ENCODE measurements at regions not wholly inside any gene's neighbourhood (a gene's known extent, or its start where the extent isn't known, plus 50 kb on each side); places are given as distances from the start of the nearest gene placed in this dataset.
"Not testable (repeated sequence)": the region's sequence is repeated elsewhere in the genome, so short reads cannot be mapped to it uniquely, and the experiment has no call there.

GRCh38 chr4:171478181-171478580 lies 335.0 kb upstream of the GALNTL6 start:
- Histone ChIP-seq H3K27me3 (ENCODE audit: insufficient read depth) (no peaks in the 10 kb centered on the region), H3K4me3 (no peak overlapping the region), H3K36me3 (ENCODE audit: insufficient read depth) (no peaks in the 10 kb centered on the region), H3K27ac (ENCODE audit: low read depth) (no peak overlapping the region), H3K79me2 (replicated peaks; ENCODE audit: insufficient read depth) (no peaks in the 10 kb centered on the region), H4K20me1 (replicated peaks; ENCODE audit: insufficient read depth) (no peaks in the 10 kb centered on the region), H3F3A (replicated peaks; ENCODE audit: low read depth) (no peaks in the 10 kb centered on the region), H3K9me2 (ENCODE audit: insufficient read depth) (no peaks in the 10 kb centered on the region), H3K4me1 (ENCODE audit: insufficient read depth) (no peaks in the 10 kb centered on the region), H3K4me2 (no peak overlapping the region), H2AFZ (no peak overlapping the region)
- TF ChIP-seq STAT1 (IDR thresholded peaks at IDR 0.05; ENCODE audit: unreplicated experiment) = no peak
- Mint-ChIP-seq H3K4me3 (no peak overlapping the region), H3K4me1 (peaks cover 2% of the 10 kb centered on the region; the same call in 2 of the 3 replicates), H3K27me3 (ENCODE audit: insufficient read depth, low read depth, poor library complexity) (no peaks in the 10 kb centered on the region), H3K36me3 (ENCODE audit: low read depth) (no peaks in the 10 kb centered on the region), H3K9me3 (no peaks in the 10 kb centered on the region), H3K27ac (no peak overlapping the region)
- ATAC-seq = no peak
- DNase-seq (ENCODE audit: low spot score) = peak; percentile 24

GRCh38 chr4:171475111-171475510 lies 338.1 kb upstream of the GALNTL6 start:
- not testable (repeated sequence) for H3K4me3 ChIP-seq; H3K4me3 Mint-ChIP-seq; H3K9me3 Mint-ChIP-seq; H3K36me3 Mint-ChIP-seq (ENCODE audit: low read depth); H3K27me3 ChIP-seq (ENCODE audit: insufficient read depth); ATAC-seq; H3K9me2 ChIP-seq (ENCODE audit: insufficient read depth); H3F3A ChIP-seq (replicated peaks; ENCODE audit: low read depth); H3K4me1 ChIP-seq (ENCODE audit: insufficient read depth); H3K36me3 ChIP-seq (ENCODE audit: insufficient read depth); H3K4me1 Mint-ChIP-seq; H3K27me3 Mint-ChIP-seq (ENCODE audit: insufficient read depth, low read depth, poor library complexity); H2AFZ ChIP-seq; H3K79me2 ChIP-seq (replicated peaks; ENCODE audit: insufficient read depth); H3K27ac ChIP-seq (ENCODE audit: low read depth); DNase-seq (ENCODE audit: low spot score); H4K20me1 ChIP-seq (replicated peaks; ENCODE audit: insufficient read depth); H3K27ac Mint-ChIP-seq; H3K4me2 ChIP-seq

- H3K4me2 ChIP-seq = no peak overlapping the region
- H2AFZ ChIP-seq = no peak overlapping the region
- no peak overlapping the region for H3K27ac ChIP-seq (ENCODE audit: low read depth)
- Mint-ChIP-seq H3K36me3 (ENCODE audit: low read depth) (no peaks in the 10 kb centered on the region), H3K4me3 (no peak overlapping the region), H3K4me1 (no peaks in the 10 kb centered on the region; the same call in 2 of the 3 replicates), H3K9me3 (no peaks in the 10 kb centered on the region), H3K27ac (no peak overlapping the region), H3K27me3 (ENCODE audit: insufficient read depth, low read depth, poor library complexity) (no peaks in the 10 kb centered on the region)
- TF ChIP-seq POLR2AphosphoS5 (IDR thresholded peaks at IDR 0.05; ENCODE audit: low read depth) (no peak), JUNB (IDR thresholded peaks at IDR 0.05; ENCODE audit: unreplicated experiment) (no peak), ZNF114 (CRISPR knock-in tag; IDR thresholded peaks at IDR 0.05) (no peak), NANOG (IDR thresholded peaks at IDR 0.05; ENCODE audit: borderline replicate concordance) (no peak), ZNF331 (CRISPR knock-in tag; IDR thresholded peaks at IDR 0.05; ENCODE audit: low read depth) (no peak), EZH2phosphoT487 (IDR thresholded peaks at IDR 0.05; ENCODE audit: unreplicated experiment) (no peak), CREB1 (CRISPR knock-in tag; IDR thresholded peaks at IDR 0.05; ENCODE audit: low read depth) (no peak), ETS1 (IDR thresholded peaks at IDR 0.05) (no peak), EZH2 (IDR thresholded peaks at IDR 0.05; ENCODE audit: low read depth, unreplicated experiment) (no peak)
- H4K20me1 ChIP-seq (replicated peaks; ENCODE audit: insufficient read depth) = no peaks in the 10 kb centered on the region
- no peaks in the 10 kb centered on the region for H3K9me2 ChIP-seq (ENCODE audit: insufficient read depth)
- H3K27me3 ChIP-seq (ENCODE audit: insufficient read depth) = no peaks in the 10 kb centered on the region
- H3F3A ChIP-seq (replicated peaks; ENCODE audit: low read depth) = no peaks in the 10 kb centered on the region
- H3K4me1 ChIP-seq (ENCODE audit: insufficient read depth) = no peaks in the 10 kb centered on the region
- DNase-seq (ENCODE audit: low spot score) (no peak), ATAC-seq (no peak)
- H3K79me2 ChIP-seq (replicated peaks; ENCODE audit: insufficient read depth) = no peaks in the 10 kb centered on the region
- H3K36me3 ChIP-seq (ENCODE audit: insufficient read depth) = no peaks in the 10 kb centered on the region
- H3K4me3 ChIP-seq = no peak overlapping the region
These were observed 340.0 kb upstream of the GALNTL6 start for GRCh38 chr4:171473155-171473554.

Data from GM23338 (cell line).